HEK293 (cell line): ENCODE measurements at regions not wholly inside any gene's neighbourhood (a gene's known extent, or its start where the extent isn't known, plus 50 kb on each side); places are given as distances from the start of the nearest gene placed in this dataset.

Experiments used
- CTCF ChIA-PET: fragments of 350-600 bp; formaldehyde crosslinking; extraction: SDS; loops from one replicate; lab custom pipeline; 2021; ENCODE audit warnings: antibody characterized with exemption; lab: Yijun Ruan, JAX
- POLR2A ChIA-PET: fragments of 300-600 bp; formaldehyde crosslinking; extraction: SDS; loops from one replicate; lab custom pipeline; 2020; ENCODE audit warnings: antibody characterized with exemption, inconsistent platforms; lab: Yijun Ruan, JAX
- H3K27ac ChIP-seq: fragments of 200-500 bp; sonication (Bioruptor generic); 2 replicates; pipeline ENCODE4 v1.5.1; 2014; ENCODE audit warnings: low read depth, low read length, control low read depth, inconsistent platforms; ENCODE audit errors: extremely low read depth
- H3K36me3 ChIP-seq, 2 experiments: fragments of 200-500 bp in 1 of 2; sonication (Bioruptor generic) in 1 of 2; 1 replicate in 1 of 2; 2 replicates in 1 of 2; pipeline ENCODE4 v1.5.1; 2014 to 2017; ENCODE audit warnings: inconsistent platforms in 2 of 2, low read length in 2 of 2; ENCODE audit not compliant: control insufficient read depth in 2 of 2, insufficient read depth in 1 of 2
- H3K4me1 ChIP-seq: fragments of 200-500 bp; sonication (Bioruptor generic); 2 replicates; pipeline ENCODE4 v1.5.1; 2014; ENCODE audit warnings: mild to moderate bottlenecking, low read length, inconsistent platforms; ENCODE audit not compliant: control insufficient read depth, insufficient read depth
- H3K4me3 ChIP-seq: 2 replicates; pipeline ENCODE4 v1.5.1; 2011; ENCODE audit warnings: low read depth, mild to moderate bottlenecking, control low read depth, low read length, moderate library complexity
- H3K9me3 ChIP-seq: fragments of 200-500 bp; sonication (Bioruptor generic); 2 replicates; pipeline ENCODE4 v1.5.1; 2014; ENCODE audit warnings: low read depth, low read length, inconsistent platforms; ENCODE audit not compliant: control insufficient read depth, insufficient read depth
- EGR2 ChIP-seq: fragments of 450-650 bp; formaldehyde crosslinking; IDR thresholded peaks from 2 replicates; pipeline ENCODE4 v1.5.1; 2016; ENCODE audit warnings: low read depth, missing biosample characterization, missing genetic modification characterization
- GFI1B ChIP-seq: fragments of 450-650 bp; formaldehyde crosslinking; IDR thresholded peaks from 2 replicates; pipeline ENCODE4 v1.5.1; 2016; ENCODE audit warnings: missing biosample characterization, missing genetic modification characterization
- RBAK ChIP-seq: fragments of 450-650 bp; formaldehyde crosslinking; IDR thresholded peaks from 2 replicates; pipeline ENCODE4 v1.5.1; 2016; ENCODE audit warnings: missing biosample characterization, missing genetic modification characterization
- SALL2 ChIP-seq: fragments of 450-650 bp; formaldehyde crosslinking; IDR thresholded peaks from 2 replicates; pipeline ENCODE4 v1.5.0; 2017; ENCODE audit warnings: missing biosample characterization, mild to moderate bottlenecking, missing genetic modification characterization, borderline replicate concordance
- SETDB1 ChIP-seq: IDR thresholded peaks from one replicate; pipeline ENCODE4 v1.6.1; 2017; ENCODE audit warnings: mild to moderate bottlenecking, low read length, moderate library complexity, mixed read lengths; ENCODE audit not compliant: insufficient read length
- SP2 ChIP-seq: fragments of 450-650 bp; formaldehyde crosslinking; IDR thresholded peaks from 2 replicates; pipeline ENCODE4 v1.5.1; 2016; ENCODE audit warnings: missing biosample characterization, missing genetic modification characterization
- YY2 ChIP-seq: fragments of 450-650 bp; formaldehyde crosslinking; IDR thresholded peaks from 2 replicates; pipeline ENCODE4 v1.5.1; 2016; ENCODE audit warnings: missing biosample characterization, missing genetic modification characterization
- ZBTB20 ChIP-seq: fragments of 450-650 bp; formaldehyde crosslinking; IDR thresholded peaks from 2 replicates; pipeline ENCODE4 v1.5.1; 2016; ENCODE audit warnings: missing biosample characterization, missing genetic modification characterization
- ZFP3 ChIP-seq: fragments of 450-650 bp; formaldehyde crosslinking; IDR thresholded peaks from 2 replicates; pipeline ENCODE4 v1.5.1; 2016; ENCODE audit warnings: low read depth, missing biosample characterization, missing genetic modification characterization
- ZIC2 ChIP-seq: fragments of 450-650 bp; formaldehyde crosslinking; IDR thresholded peaks from 2 replicates; pipeline ENCODE4 v1.5.1; 2016; ENCODE audit warnings: missing biosample characterization, missing genetic modification characterization
- ZNF10 ChIP-seq: fragments of 450-650 bp; formaldehyde crosslinking; IDR thresholded peaks from 2 replicates; pipeline ENCODE4 v1.5.1; 2017; ENCODE audit warnings: missing biosample characterization, missing genetic modification characterization
- ZNF146 ChIP-seq: fragments of 450-650 bp; formaldehyde crosslinking; IDR thresholded peaks from 2 replicates; pipeline ENCODE4 v1.5.1; 2016; ENCODE audit warnings: missing biosample characterization, missing genetic modification characterization
- ZNF2 ChIP-seq: fragments of 450-650 bp; formaldehyde crosslinking; IDR thresholded peaks from 2 replicates; pipeline ENCODE4 v1.5.1; 2016; ENCODE audit warnings: missing biosample characterization, missing genetic modification characterization
- ZNF214 ChIP-seq: fragments of 450-650 bp; formaldehyde crosslinking; IDR thresholded peaks from 2 replicates; pipeline ENCODE4 v1.5.1; 2017; ENCODE audit warnings: missing biosample characterization, mild to moderate bottlenecking, missing genetic modification characterization, borderline replicate concordance
- ZNF239 ChIP-seq: fragments of 450-650 bp; formaldehyde crosslinking; IDR thresholded peaks from 2 replicates; pipeline ENCODE4 v1.5.1; 2016; ENCODE audit warnings: missing biosample characterization, missing genetic modification characterization
- ZNF354C ChIP-seq: fragments of 450-650 bp; formaldehyde crosslinking; IDR thresholded peaks from 2 replicates; pipeline ENCODE4 v1.5.1; 2016; ENCODE audit warnings: missing biosample characterization, missing genetic modification characterization, low read depth, borderline replicate concordance
- ZNF585B ChIP-seq: fragments of 450-650 bp; formaldehyde crosslinking; IDR thresholded peaks from 2 replicates; pipeline ENCODE4 v1.5.1; 2016; ENCODE audit warnings: missing biosample characterization, missing genetic modification characterization
- ZNF76 ChIP-seq: fragments of 450-650 bp; formaldehyde crosslinking; IDR thresholded peaks from 2 replicates; pipeline ENCODE4; 2016; ENCODE audit warnings: low read depth, missing biosample characterization, missing genetic modification characterization, borderline replicate concordance
- ZNF776 ChIP-seq: fragments of 450-650 bp; formaldehyde crosslinking; IDR thresholded peaks from 2 replicates; pipeline ENCODE4 v1.5.0; 2017; ENCODE audit warnings: missing biosample characterization, missing genetic modification characterization, borderline replicate concordance
- ZSCAN30 ChIP-seq: fragments of 450-650 bp; IDR thresholded peaks from 2 replicates; pipeline ENCODE4 v1.5.1; 2018; ENCODE audit warnings: missing biosample characterization, mild to moderate bottlenecking, missing genetic modification characterization, moderate library complexity
- TF ChIP-seq, protein P1 (sequence below): fragments of 450-650 bp; formaldehyde crosslinking; IDR thresholded peaks from 2 replicates; pipeline ENCODE4 v1.5.1; 2017; ENCODE audit warnings: missing biosample characterization, missing genetic modification characterization
- TF ChIP-seq, protein P2 (sequence below): sonication (generic); formaldehyde crosslinking; IDR thresholded peaks from 2 replicates; pipeline ENCODE4 v1.8.1; 2022; ENCODE audit warnings: mild to moderate bottlenecking, moderate library complexity, missing genetic modification reagents
- TF ChIP-seq, protein P3 (sequence below): fragments of 450-650 bp; IDR thresholded peaks from 2 replicates; pipeline ENCODE4 v1.5.1; 2018; ENCODE audit warnings: missing biosample characterization, mild to moderate bottlenecking, missing genetic modification characterization
- TF ChIP-seq, protein P4 (sequence below): fragments of 450-650 bp; formaldehyde crosslinking; IDR thresholded peaks from 2 replicates; pipeline ENCODE4 v1.5.1; 2016; ENCODE audit warnings: missing biosample characterization, missing genetic modification characterization

DNA sequence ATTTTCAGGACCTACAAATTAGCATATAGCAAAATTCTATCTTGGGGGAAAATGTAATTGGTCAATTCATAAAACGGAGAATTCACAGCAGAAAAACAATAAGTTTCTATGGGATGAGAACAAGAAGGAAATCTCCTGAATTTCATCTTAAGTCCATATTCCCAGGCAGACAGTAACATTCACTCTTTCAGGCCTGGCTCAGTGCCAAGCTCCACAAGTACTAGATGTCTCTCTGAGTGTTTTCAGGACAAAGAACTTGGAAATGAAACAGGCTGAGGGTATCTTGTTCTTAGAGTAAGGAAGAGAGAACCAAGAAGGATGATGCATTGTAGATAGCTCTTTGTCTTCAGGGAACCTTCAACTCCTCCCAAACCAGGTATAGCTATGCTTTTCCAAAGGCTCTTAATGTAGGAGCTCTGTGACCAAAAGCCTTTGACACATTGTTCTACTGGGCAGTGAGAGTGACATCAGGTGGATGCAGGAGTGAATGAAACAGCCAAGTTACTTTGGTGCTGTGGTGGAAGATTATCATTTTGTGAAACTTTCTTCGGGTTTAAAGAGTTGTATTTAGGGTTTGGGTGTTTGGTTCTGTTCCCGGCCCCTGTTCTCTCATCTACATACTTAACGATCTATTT lies 298.3 kb downstream of the GPATCH2 start (continued):
- TF ChIP-seq EGR2 (no peak), SALL2 (no peak), ZNF214 (tag by site-specific recombination) (no peak)

DNA sequence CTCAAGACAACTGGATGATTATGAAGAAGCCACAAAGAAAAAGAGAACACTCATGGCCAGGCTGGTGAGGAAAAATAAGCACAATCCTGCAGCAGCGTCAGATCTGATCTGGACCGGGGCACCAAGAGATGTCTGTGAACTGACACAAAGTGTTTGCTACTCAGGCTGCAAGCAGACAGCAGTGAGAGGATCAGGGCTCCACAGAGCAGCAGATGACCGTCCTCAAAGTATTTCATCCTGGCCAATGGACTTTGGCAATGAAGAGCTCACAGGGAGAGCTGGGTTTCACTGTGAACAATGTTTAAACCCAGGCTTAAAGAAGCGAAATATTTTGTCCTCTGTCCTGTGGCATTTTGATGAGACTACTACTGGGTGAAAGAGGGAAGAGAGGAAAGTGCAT lies 299.2 kb downstream of the GPATCH2 start:
- ChIA-PET POLR2A (no interaction called here), CTCF (no interaction called here)
- no peak overlapping the region for H3K4me3 ChIP-seq
- no peak overlapping the region for H3K27ac ChIP-seq
- TF ChIP-seq ZNF146 (tag by site-specific recombination) (no peak), ZNF354C (tag by site-specific recombination) (no peak), ZNF239 (tag by site-specific recombination) (no peak), RBAK (no peak), ZFP3 (tag by site-specific recombination) (no peak), ZNF10 (tag by site-specific recombination) (no peak), SP2 (tag by site-specific recombination) (no peak), ZNF2 (tag by site-specific recombination) (no peak), ZSCAN30 (tag by site-specific recombination) (no peak), ZBTB20 (no peak), SETDB1 (no peak), ZNF776 (tag by site-specific recombination) (no peak), YY2 (no peak)
- TF ChIP-seq, protein P1, sequence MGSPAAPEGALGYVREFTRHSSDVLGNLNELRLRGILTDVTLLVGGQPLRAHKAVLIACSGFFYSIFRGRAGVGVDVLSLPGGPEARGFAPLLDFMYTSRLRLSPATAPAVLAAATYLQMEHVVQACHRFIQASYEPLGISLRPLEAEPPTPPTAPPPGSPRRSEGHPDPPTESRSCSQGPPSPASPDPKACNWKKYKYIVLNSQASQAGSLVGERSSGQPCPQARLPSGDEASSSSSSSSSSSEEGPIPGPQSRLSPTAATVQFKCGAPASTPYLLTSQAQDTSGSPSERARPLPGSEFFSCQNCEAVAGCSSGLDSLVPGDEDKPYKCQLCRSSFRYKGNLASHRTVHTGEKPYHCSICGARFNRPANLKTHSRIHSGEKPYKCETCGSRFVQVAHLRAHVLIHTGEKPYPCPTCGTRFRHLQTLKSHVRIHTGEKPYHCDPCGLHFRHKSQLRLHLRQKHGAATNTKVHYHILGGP (tag by site-specific recombination): no peak
- TF ChIP-seq, all 188 proteins: peak for 0
- H3K36me3 ChIP-seq: no peaks in the 10 kb centered on the region
- H3K4me1 ChIP-seq: no peaks in the 10 kb centered on the region
- no peaks in the 10 kb centered on the region for H3K9me3 ChIP-seq

DNA sequence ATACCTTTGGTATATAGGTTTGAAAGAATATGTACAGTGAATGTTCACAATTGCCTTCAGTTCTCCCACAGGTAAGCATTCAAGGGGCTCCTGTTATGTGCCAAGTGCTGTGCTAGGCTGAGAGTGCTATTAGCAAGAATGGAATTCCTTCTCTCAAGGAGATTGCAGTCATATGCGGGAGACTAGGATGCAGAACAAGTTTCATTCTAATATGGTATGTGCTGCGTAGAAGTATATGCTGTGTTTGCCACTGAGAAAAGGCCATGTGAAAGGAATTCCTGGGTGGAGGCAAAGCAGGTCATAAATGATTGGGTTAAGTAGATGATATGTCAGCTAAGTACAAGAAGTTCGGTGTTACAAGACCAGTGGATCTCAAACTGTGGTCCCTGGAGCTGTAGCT lies 303.0 kb downstream of the GPATCH2 start:
- CTCF ChIA-PET: no interaction called here
- POLR2A ChIA-PET: no interaction called here

More for the DNA sequence above, 303.0 kb downstream of the GPATCH2 start:
- H3K36me3 ChIP-seq: no peaks in the 10 kb centered on the region
- H3K4me1 ChIP-seq: no peaks in the 10 kb centered on the region
- no peaks in the 10 kb centered on the region for H3K9me3 ChIP-seq
- H3K27ac ChIP-seq: no peak overlapping the region
- no peak overlapping the region for H3K4me3 ChIP-seq
- TF ChIP-seq ZNF76 (tag by site-specific recombination) (no peak), GFI1B (no peak), ZIC2 (no peak), ZNF585B (tag by site-specific recombination) (no peak)
- TF ChIP-seq, protein P2, sequence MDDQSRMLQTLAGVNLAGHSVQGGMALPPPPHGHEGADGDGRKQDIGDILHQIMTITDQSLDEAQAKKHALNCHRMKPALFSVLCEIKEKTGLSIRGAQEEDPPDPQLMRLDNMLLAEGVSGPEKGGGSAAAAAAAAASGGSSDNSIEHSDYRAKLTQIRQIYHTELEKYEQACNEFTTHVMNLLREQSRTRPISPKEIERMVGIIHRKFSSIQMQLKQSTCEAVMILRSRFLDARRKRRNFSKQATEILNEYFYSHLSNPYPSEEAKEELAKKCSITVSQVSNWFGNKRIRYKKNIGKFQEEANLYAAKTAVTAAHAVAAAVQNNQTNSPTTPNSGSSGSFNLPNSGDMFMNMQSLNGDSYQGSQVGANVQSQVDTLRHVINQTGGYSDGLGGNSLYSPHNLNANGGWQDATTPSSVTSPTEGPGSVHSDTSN (CRISPR knock-in tag): no peak
- TF ChIP-seq, protein P3, sequence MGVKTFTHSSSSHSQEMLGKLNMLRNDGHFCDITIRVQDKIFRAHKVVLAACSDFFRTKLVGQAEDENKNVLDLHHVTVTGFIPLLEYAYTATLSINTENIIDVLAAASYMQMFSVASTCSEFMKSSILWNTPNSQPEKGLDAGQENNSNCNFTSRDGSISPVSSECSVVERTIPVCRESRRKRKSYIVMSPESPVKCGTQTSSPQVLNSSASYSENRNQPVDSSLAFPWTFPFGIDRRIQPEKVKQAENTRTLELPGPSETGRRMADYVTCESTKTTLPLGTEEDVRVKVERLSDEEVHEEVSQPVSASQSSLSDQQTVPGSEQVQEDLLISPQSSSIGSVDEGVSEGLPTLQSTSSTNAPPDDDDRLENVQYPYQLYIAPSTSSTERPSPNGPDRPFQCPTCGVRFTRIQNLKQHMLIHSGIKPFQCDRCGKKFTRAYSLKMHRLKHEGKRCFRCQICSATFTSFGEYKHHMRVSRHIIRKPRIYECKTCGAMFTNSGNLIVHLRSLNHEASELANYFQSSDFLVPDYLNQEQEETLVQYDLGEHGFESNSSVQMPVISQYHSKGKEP (tag by site-specific recombination): no peak
- TF ChIP-seq, protein P4, sequence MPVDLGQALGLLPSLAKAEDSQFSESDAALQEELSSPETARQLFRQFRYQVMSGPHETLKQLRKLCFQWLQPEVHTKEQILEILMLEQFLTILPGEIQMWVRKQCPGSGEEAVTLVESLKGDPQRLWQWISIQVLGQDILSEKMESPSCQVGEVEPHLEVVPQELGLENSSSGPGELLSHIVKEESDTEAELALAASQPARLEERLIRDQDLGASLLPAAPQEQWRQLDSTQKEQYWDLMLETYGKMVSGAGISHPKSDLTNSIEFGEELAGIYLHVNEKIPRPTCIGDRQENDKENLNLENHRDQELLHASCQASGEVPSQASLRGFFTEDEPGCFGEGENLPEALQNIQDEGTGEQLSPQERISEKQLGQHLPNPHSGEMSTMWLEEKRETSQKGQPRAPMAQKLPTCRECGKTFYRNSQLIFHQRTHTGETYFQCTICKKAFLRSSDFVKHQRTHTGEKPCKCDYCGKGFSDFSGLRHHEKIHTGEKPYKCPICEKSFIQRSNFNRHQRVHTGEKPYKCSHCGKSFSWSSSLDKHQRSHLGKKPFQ (tag by site-specific recombination): no peak
